HG03469 (cell line): ENCODE measurements at regions not wholly inside any gene's neighbourhood (a gene's known extent, or its start where the extent isn't known, plus 50 kb on each side); places are given as distances from the start of the nearest gene placed in this dataset.
"Not testable (repeated sequence)": the region's sequence is repeated elsewhere in the genome, so short reads cannot be mapped to it uniquely, and the experiment has no call there.

Source experiments
- ATAC-seq: cut with Tn5 transposase; IDR thresholded peaks from one replicate; pipeline ENCODE4 v1.9.1; 2021; ENCODE audit warnings: mild to moderate bottlenecking, moderate library complexity, moderate number of reproducible peaks; ENCODE audit not compliant: unreplicated experiment

DNA sequence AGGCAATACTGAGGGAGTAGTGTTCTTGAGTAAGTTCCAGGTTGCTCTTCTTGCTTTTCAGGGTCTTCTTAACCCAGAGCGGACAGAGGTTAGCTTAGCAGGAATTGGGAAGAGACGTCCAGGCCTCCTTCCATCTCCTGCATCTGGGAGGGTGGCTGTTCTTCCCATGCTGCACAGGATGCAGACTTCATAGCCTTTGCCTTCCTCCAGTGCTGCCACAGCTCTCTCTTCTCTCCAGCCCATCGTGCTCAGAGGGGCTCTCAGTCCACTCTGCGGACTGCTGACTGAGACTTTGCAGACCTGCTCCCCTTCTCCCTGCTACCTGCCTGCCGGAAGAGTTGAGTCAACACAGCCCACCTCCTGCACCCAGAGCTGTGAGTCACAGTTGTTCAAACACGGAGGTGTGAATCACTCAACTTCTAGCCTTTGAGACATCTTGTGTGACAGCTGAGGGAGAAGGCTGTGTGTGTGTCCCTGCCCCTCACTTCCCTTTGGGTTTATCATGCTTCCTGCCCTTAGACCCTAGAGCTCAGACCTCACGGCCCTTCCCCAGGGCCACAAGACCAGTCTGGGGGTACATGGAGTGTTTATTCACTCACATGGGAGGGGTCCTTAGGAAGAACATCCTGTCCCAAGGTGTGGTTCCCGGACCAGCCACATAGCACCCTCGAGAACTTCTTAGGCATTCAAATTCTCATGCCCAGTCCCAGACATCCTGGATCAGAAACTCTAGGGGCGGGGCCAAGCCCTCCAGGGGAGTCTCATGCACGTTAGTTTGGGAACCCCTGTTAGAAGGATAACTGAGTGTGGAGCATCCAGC is 158.3 kb upstream of the CACNA1E start:
- ATAC-seq = no peak

DNA sequence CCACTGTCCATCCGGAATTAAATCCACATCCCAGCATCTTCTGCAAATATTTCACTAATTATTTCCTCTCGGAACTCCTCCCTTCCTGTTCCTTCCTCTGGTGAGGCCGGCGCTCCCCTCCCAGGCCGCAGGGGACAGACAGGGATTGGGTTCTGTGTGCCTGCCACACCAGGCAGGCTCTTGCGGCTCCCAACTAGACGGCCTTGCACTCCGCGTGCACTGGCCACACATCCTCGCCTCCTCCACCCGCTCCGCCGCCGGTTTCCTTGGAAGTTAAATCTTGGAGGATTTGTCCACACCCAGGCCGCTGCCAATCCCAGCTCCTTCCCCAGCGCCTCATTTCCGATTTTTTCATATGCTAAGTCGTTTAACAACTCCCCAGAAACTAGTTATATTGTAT is 157.6 kb upstream of the CACNA1E start:
- ATAC-seq = not testable (repeated sequence)

DNA sequence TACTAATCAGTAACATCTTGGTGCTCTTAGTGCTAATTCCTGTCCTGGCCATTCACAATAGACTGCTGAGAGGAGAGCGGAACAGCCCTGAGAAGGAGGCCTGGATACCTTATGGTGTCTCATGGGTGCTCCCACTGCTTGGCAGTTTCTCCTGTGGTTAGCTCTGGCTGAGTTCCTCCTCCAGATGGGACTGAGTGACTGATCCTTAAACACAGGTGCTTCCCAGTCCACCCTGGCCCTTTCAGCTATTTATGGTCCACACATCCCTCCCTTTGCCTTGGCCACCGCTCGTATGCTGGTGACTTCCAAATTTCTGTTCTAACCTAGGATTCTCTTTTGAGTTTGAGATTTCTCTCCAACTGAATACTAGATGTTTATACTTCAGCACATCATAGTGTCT is 157.0 kb upstream of the CACNA1E start:
- ATAC-seq = no peak

- no peak for ATAC-seq
Observed at GRCh38 chr1:181327796-181328195, 155.5 kb upstream of the CACNA1E start.

DNA sequence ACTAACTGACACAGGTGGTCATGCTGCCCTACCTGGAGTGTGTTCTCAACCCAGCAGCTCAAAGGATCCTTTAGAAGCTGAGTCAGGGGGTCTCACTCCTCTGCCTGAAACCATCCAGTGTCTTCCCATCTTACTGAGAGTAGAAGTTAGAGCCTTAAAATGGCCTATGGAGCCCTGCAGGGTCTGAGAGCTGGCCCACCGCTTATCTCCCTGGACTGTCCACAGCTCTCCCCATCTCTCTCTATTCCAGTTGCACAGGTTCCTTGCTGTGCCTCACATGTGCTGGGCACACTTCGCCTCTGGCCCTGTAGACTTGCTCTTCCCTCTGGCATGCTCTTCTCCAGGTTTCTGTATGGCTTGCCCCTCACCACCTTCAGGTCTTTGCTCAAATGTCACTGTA is 148.6 kb upstream of the CACNA1E start:
- no peak for ATAC-seq

DNA sequence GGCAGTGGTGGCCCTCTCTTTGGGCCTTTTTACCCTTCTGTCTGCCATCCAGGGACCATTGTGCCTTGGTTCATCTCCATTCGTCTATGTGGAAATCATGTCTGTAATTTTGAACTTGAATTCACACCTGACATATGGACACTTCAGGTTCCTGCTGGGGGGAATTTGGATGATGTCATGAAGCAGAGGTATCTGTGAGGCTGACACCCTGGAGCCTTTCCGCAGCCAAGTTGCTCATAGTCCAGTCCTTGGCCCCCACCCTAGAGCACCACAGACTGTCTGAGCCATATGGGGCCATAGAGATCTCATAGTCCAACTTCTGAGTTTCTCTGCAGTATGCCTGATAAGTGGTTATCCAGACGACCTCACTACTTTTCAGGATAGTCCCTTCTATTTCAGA is 147.7 kb upstream of the CACNA1E start:
- ATAC-seq = no peak

DNA sequence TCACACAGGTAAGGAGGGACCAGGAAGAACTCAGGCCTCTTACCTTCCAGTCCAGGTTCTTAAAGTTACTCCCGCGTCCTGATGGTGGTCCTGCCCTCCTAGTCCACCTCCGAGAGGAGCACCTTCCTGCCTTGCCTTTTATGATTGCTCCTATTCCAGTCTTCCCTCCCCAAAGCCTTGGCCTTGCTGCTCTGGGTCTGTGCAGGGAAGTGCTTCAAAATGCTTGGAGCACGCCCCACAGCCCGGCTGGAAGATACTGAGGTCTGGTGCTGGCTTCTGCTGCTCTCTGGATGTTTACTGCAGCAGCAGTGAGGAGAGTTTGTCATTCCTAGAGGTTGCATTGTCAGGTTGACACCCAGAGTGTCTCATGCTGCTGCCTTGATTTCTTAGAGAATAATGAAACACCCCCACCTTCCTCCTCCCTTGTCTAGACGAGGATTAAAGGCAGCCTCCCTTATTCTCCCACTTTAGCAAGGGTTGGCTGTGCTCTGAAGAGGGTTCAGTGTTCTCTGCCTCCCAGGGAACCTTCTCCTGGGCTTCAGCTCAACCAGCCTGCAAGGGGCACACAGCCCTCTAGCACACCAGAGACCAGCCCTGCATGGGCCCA is 142.2 kb upstream of the CACNA1E start:
- ATAC-seq = no peak

- no peak for ATAC-seq
Observed at GRCh38 chr1:181344091-181344490, 139.2 kb upstream of the CACNA1E start.

- no peak for ATAC-seq
Observed at GRCh38 chr1:181345146-181345545, 138.2 kb upstream of the CACNA1E start.

GRCh38 chr1:181347495-181348390 is 135.6 kb upstream of the CACNA1E start:
- no peak for ATAC-seq

DNA sequence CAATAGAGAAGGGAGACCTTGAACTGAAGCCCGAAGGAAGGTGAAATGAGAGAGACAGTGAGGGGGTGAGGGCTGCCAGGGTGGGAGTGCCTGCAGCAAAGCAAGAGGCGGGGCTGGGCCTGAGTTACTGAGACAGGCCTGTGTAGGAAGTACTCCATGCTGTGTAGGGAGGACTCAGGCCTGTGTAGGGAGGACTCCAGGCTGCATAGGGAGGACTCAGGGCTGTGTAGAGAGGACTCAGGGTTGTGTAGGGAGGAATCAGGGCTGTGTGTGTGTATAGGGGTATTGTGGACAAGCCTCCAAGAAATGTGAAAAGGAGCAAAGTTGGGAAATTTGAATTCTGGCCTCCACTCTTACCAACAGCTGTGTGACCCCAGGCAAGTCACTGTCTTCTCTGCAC is 133.8 kb upstream of the CACNA1E start:
- no peak for ATAC-seq

DNA sequence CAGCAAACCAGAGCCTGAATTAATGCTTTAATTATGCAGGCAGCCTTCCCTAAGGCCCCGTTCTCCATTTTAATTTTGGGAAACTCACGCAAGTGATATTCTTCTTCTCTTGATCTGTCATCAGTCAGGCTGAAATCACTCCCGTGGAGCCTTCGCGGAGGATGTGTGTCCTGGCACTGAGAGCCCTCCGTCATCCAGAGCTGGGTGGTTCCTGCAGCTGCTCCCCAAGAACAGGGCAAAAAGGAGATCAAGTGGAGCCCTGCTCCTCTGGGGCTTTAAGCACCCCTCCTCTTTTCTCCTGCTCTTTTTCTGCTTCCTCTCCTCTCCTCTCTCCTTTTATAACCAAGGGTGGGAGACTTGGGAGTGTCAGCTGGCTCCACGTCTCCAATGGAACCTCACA is 133.2 kb upstream of the CACNA1E start:
- ATAC-seq = no peak

GRCh38 chr1:181351740-181352139 is 131.6 kb upstream of the CACNA1E start:
- no peak for ATAC-seq

DNA sequence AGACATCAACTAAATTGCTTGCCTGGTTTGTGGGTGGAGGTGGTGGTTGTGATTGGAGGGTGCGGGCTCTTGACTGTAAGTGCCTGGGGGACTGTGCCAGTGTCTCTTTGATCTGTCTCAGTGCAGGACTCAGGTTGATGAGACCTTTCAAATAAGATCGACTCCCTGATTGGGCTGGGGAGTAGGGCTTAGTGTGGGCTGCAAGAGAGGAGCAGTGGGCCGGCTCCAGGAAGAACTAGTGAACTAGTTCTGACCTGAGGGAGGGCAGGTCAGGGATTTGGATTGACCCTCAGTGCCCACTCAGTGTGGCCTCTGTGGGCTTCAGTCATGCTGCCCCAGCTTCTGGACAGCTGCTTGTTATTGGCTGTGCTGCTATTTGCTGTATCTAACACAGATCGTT is 130.6 kb upstream of the CACNA1E start:
- no peak for ATAC-seq

- ATAC-seq = no peak
Observed at GRCh38 chr1:181353526-181353925, 129.8 kb upstream of the CACNA1E start.

DNA sequence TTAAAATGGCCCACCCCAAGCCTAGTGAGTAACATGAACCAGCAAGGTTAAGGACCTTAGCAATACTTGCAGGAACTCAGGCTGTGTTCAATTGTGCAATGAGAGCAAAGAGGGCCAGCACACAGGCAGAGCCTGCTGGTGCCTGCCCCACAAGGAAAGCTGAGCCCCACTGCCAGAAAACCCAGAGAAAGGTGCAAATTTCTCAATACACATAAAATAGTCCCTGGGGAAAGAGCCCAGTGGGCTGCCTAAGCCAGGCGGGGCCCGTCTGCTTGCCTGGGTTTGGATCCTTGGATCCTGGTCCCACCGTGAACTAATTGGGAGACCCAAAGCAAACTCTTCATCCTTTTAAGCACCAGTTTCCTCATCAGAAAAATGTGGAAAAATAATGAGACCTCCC is 128.5 kb upstream of the CACNA1E start:
- no peak for ATAC-seq

GRCh38 chr1:181356505-181357340 is 126.6 kb upstream of the CACNA1E start:
- ATAC-seq = no peak

- ATAC-seq = no peak
Observed at GRCh38 chr1:181359012-181359411, 124.3 kb upstream of the CACNA1E start.

GRCh38 chr1:181364801-181365200 is 118.5 kb upstream of the CACNA1E start:
- ATAC-seq = no peak

GRCh38 chr1:181366910-181367309 is 116.4 kb upstream of the CACNA1E start:
- ATAC-seq = no peak

GRCh38 chr1:181369416-181369815 is 113.9 kb upstream of the CACNA1E start:
- no peak for ATAC-seq
